ENCODE measurements at regions not wholly inside any gene's neighbourhood (a gene's known extent, or its start where the extent isn't known, plus 50 kb on each side); places are given as distances from the start of the nearest gene placed in this dataset.

GRCh38 chr15:38648121-38648843 lies 83.7 kb upstream of the RASGRP1 start:
- no peak for DNase-seq

- no peak for DNase-seq
Measured at GRCh38 chr15:38650384-38650783, 85.8 kb upstream of the RASGRP1 start.

GRCh38 chr15:38650936-38651327 lies 86.3 kb upstream of the RASGRP1 start:
- peak; percentile 50 to 68 for DNase-seq

GRCh38 chr15:38651328-38652038 lies 86.9 kb upstream of the RASGRP1 start:
- DNase-seq = no peak

DNA sequence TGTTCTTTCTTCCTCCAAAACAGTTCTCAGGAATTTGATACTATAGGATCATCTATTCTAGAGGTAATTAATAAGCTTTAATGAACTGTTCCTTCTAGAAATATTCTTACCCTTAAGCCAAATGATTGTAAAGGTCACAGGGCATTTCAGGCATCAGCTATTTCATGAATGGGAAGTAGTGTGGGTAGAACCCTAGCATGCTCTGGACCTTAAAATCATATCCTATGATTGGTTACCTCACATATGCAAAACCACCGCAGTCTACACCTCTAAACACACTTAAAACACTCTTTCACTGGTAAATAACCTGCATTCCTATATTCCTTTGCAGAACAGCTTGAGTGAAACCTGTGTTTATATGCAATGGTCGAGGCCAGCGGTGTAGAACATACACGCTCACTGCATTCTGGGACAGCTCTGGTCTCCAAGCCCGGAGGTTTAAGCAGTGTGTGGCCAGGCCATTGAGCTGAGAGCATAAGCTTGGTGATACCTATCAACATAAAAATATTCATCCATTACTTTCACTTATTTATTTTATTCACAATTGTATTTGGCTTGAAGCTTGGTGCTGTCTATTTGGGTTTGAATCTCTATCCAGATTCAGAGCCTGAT lies 87.7 kb upstream of the RASGRP1 start:
- peak in 1 of 2 donors; percentile 43 for DNase-seq

GRCh38 chr15:38652998-38653397 lies 88.4 kb upstream of the RASGRP1 start:
- no peak for DNase-seq

GRCh38 chr15:38658431-38658830 lies 93.8 kb upstream of the RASGRP1 start:
- DNase-seq = no peak

DNA sequence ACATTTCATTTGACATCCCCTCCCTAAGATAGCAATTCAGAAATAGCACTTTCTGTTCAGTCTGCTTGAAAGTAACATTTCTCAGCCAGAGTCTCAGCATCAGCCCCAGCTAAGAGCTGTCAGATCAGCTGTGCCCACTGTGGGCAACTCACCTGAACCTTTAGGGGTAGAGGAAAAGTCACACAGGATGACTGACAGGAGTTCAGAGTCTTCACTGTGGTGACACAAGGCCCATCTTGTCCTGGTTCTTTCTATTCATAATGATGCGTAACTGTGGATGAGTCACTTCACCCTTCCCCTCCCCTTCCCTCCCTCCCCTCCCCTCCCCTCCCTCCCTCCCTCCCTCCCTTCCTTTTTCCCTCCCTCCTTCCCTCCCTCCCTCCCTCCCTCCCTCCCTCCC lies 96.1 kb upstream of the RASGRP1 start:
- DNase-seq = no peak

- DNase-seq = peak; percentile 87 to 96
Measured at GRCh38 chr15:38662033-38662802, 97.6 kb upstream of the RASGRP1 start.

- no peak for DNase-seq
Measured at GRCh38 chr15:38662805-38663204, 98.2 kb upstream of the RASGRP1 start.

DNA sequence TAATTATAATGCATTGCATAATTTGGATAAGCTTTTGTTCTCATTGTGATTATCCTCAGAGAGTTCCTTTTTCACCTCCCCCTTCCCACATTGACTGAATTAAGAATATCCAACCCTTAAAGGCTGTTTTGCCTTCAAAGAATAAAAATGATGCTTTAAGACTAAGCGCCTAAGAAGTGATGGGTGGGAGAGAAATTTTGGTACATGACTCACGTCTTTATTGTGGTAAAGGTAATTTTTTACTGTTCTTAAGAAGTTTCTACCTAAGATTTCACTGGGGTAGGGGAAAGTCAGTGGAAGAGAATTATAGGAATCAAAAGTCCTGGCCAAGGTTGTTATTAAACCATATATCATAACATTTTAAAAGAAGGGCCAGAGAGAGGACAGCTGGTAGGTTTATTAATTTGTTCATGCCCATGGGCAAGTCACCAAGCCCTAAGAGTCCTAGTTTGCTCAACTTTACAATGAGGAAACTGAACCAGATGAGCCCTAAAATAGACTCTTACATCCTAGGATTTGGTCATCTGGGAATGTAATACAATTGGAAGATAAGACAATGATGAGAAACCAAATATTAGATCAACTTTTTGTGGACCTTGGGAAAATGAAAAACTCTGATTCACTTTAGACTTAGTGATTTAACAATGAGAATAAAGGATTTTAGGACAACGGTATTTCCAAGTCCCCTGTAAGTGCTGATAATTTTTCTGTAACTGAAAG lies 101.1 kb upstream of the RASGRP1 start:
- DNase-seq = peak; percentile 77 to 95

DNA sequence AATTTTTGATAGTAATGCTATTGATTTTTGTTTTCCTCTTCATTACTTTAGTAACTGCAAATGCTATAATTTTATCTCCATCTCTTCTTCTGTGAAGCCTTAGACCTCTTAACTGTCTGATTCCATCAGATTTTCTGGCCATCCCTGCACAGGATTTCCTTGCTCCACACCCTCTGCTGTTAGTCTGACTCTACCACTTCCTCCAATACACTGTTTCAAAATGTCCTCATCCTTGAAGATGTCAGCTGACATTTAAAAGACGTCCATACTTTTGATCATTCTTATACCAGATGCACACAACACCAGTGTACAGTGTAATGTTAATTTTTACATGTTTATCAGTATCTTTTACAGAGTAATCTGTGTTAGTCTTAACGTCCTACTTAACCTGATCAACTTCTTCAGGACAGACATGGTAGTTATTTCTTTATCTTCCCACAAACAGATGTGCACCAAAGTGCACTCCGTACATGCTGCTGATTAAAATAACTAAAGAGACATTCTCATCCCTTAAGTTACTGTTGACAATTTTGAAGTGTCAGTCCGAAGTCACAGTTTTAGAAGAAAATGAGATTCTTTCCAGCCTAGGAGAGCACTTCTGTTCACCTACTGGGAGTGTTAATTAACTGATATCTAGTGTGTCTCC lies 102.4 kb upstream of the RASGRP1 start:
- peak in 1 of 2 donors; percentile 70 for DNase-seq

DNA sequence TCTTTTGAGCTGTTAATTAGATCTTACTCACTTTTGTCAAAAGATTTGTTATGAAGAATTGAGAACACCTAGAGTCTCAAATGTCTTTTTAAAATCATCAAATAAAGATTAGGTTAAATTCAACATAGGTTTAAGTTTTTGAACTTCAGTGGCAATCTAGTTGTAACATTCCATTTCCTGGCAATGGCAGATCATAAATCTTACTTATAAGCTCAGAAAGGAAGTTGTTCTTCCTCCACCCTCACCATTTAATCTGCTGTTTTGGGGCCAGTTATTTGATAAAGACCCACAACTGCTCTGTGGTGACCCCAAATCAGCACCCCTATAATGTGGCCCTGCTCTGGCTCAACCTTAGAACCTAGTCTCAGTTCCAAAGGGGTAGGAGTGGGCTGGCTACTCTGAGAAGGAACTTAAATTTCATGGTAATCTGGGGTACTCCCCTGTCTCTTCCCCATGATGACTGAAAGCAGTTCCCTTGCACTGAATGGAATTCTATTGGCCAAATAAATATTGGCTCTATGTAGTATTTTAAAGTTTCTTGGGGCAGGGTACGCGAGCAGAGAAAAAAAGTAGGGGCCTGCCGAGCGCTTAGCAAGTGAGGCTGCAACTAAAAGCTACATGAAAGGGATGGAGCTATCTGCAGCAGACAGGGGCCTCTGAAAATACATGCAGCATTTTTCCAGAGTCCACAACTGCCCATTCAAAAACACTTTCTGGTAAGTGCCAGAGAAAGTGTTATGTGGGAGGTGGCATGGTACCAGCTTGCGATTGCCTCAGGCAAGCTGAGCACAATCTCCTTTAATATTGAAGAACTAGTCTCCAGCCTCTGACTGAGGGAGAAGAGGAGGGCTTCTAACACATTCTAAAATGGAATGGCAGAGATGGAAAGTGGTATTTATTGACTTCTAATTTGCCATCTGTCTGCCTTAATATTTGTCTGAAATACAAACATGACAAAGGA lies 103.6 kb upstream of the RASGRP1 start:
- peak in 1 of 2 donors; percentile 80 for DNase-seq

DNA sequence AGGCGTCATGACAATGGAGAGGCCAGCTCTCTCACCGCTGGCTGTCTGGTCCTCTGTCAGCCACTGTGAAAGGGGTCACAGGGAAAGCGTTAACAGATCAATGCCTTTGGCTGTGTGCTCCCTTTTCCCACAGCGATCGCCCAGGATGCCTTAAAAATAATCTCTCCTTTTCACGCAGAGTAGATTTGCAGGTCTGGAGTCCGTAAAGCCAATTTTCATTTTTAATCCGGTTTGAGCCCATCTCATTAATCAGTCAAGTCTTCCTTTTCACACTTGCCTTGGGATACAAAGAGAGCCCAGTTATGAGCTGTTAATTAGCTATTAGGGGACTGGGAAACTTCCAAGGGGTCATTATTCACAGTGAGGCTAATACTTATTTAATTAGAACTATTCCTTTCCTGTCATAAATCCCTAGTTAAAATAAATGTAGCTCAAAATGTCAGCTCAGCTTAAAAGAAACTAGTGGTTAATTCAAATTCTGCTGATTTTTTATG lies 104.3 kb upstream of the RASGRP1 start:
- no peak for DNase-seq

- peak; percentile 64 to 89 for DNase-seq
Measured at GRCh38 chr15:38670128-38671005, 105.8 kb upstream of the RASGRP1 start.

DNA sequence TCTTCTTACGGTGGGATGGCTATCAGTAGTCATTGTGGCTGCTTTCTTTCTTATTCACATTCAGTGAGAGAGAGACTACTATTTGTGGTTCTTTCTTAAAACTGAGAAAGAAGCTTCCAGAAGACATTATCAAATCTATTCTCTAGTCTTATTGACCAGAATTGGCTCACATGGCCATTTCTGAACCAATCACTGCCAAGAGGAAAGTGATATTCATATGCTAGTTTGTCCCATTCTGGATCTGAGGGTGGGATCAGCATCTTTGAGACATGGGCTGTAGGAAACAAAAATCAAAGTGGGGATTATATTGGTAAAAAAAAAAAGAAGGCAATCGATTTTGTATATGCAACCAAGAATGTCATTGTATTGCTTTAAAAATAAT lies 106.4 kb upstream of the RASGRP1 start:
- DNase-seq = no peak

- peak; percentile 89 to 99 for DNase-seq
Measured at GRCh38 chr15:38671675-38672254, 107.2 kb upstream of the RASGRP1 start.

GRCh38 chr15:38672273-38672672 lies 107.7 kb upstream of the RASGRP1 start:
- DNase-seq = no peak
